Suppressor macrophage (primary cell): ENCODE measurements at regions not wholly inside any gene's neighbourhood (a gene's known extent, or its start where the extent isn't known, plus 50 kb on each side); places are given as distances from the start of the nearest gene placed in this dataset.

Source experiments
- DNase-seq, 4 experiments: peaks; one replicate each; pipeline ENCODE4 v3.0.0-alpha.2; 2020 to 2022

- no peak for DNase-seq
Observed at GRCh38 chrX:10819973-10820372, 199.6 kb upstream of the MID1 start.

GRCh38 chrX:10821293-10821692 lies 200.9 kb upstream of the MID1 start:
- no peak for DNase-seq

- no peak for DNase-seq
Observed at GRCh38 chrX:10828036-10828435, 207.7 kb upstream of the MID1 start.

GRCh38 chrX:10828640-10829039 lies 208.3 kb upstream of the MID1 start:
- no peak for DNase-seq

- no peak for DNase-seq
Observed at GRCh38 chrX:10831716-10832502, 211.5 kb upstream of the MID1 start.

- DNase-seq, result peak; percentile 5 to 37 (median 26)
Observed at GRCh38 chrX:10833299-10834169, 213.1 kb upstream of the MID1 start.

- no peak for DNase-seq
Observed at GRCh38 chrX:10841579-10841978, 221.2 kb upstream of the MID1 start.

- DNase-seq, result no peak
Observed at GRCh38 chrX:10842646-10843045, 222.3 kb upstream of the MID1 start.

- no peak for DNase-seq
Observed at GRCh38 chrX:10847333-10847732, 226.9 kb upstream of the MID1 start.

GRCh38 chrX:10851809-10852208 lies 231.4 kb upstream of the MID1 start:
- DNase-seq, result no peak

GRCh38 chrX:10854594-10854993 lies 234.2 kb upstream of the MID1 start:
- no peak for DNase-seq

GRCh38 chrX:10855845-10856244 lies 235.5 kb upstream of the MID1 start:
- no peak for DNase-seq

GRCh38 chrX:10856797-10857196 lies 236.4 kb upstream of the MID1 start:
- DNase-seq, result no peak

GRCh38 chrX:10859353-10859752 lies 239.0 kb upstream of the MID1 start:
- no peak for DNase-seq

- no peak for DNase-seq
Observed at GRCh38 chrX:10875995-10876394, 235.1 kb upstream of the HCCS start.

- DNase-seq, result no peak
Observed at GRCh38 chrX:10882484-10882883, 228.6 kb upstream of the HCCS start.

- DNase-seq, result no peak
Observed at GRCh38 chrX:10884246-10884645, 226.9 kb upstream of the HCCS start.

GRCh38 chrX:10892621-10893225 lies 218.4 kb upstream of the HCCS start:
- no peak for DNase-seq

- peak in 2 of 4 experiments; percentile 27 to 51 for DNase-seq
Observed at GRCh38 chrX:10893366-10893765, 217.8 kb upstream of the HCCS start.

- DNase-seq, result no peak
Observed at GRCh38 chrX:10893976-10894375, 217.2 kb upstream of the HCCS start.

GRCh38 chrX:10897768-10898167 lies 213.4 kb upstream of the HCCS start:
- no peak for DNase-seq

GRCh38 chrX:10900585-10901289 lies 210.4 kb upstream of the HCCS start:
- no peak for DNase-seq

- no peak for DNase-seq
Observed at GRCh38 chrX:10901290-10901633, 209.9 kb upstream of the HCCS start.
